A673 (cell line): ENCODE measurements at regions not wholly inside any gene's neighbourhood (a gene's known extent, or its start where the extent isn't known, plus 50 kb on each side); places are given as distances from the start of the nearest gene placed in this dataset.

ENCODE experiments used
- CTCF ChIP-seq: fragments of 300-800, 200-600 bp; sonication (generic); conservative IDR thresholded peaks from 2 replicates; pipeline ENCODE4 v1.5.1; 2017; ENCODE audit warnings: low read depth, mild to moderate bottlenecking, antibody characterized with exemption, low read length, moderate library complexity, mixed read lengths
- EZH2 ChIP-seq: fragments of 200-600 bp; sonication (generic); IDR thresholded peaks from 2 replicates; pipeline ENCODE4 v1.6.1; 2017; ENCODE audit warnings: borderline replicate concordance, low read depth, mild to moderate bottlenecking, mixed read lengths, antibody characterized with exemption, low read length; ENCODE audit not compliant: poor library complexity, severe bottlenecking

GRCh38 chr12:125287155-125287847, 222.1 kb downstream of the AACS start:
- TF ChIP-seq CTCF (no peak), EZH2 (no peak)
